Adrenal gland (tissue), 9 donors: ENCODE measurements at regions not wholly inside any gene's neighbourhood (a gene's known extent, or its start where the extent isn't known, plus 50 kb on each side); places are given as distances from the start of the nearest gene placed in this dataset.

Experiments
- DNase-seq, 7 donors: peaks; one replicate each; pipeline ENCODE4 v3.0.0-alpha.2; 2019 to 2020
- H3K27ac ChIP-seq, 5 donors: fragments of 200-600 bp; sonication (generic) in 4 of 5; 1 replicate in 3 of 5; 2 replicates in 2 of 5; pipeline versions ENCODE4 v1.5.1 to v1.8.0; 2016 to 2020; ENCODE audit warnings: mild to moderate bottlenecking in 1 of 5
- H3K27me3 ChIP-seq: fragments of 200-600 bp; 2 replicates; pipeline ENCODE4 v1.8.0; 2021
- H3K36me3 ChIP-seq, 2 donors: fragments of 200-600 bp; replicated peaks in 1 of 2; 1 replicate in 1 of 2; 2 replicates in 1 of 2; pipeline versions ENCODE4 v1.5.1 to v1.8.0; 2018 to 2022
- H3K4me1 ChIP-seq, 2 donors: fragments of 200-600 bp; replicated peaks in 1 of 2; 1 replicate in 1 of 2; 2 replicates in 1 of 2; pipeline versions ENCODE4 v1.5.1 to v1.8.0; 2018 to 2021
- H3K4me3 ChIP-seq, 4 donors: fragments of 200-600 bp; sonication (generic) in 3 of 4; one replicate each; pipeline ENCODE4 v1.5.1; 2016 to 2018
- H3K9me3 ChIP-seq, 3 donors: fragments of 200-600 bp; sonication (generic) in 1 of 3; replicated peaks in 1 of 3; 1 replicate in 2 of 3; 2 replicates in 1 of 3; pipeline versions ENCODE4 v1.5.1 to v1.8.0; 2016 to 2021
- POLR2A ChIP-seq, 2 donors: fragments of 450-650 bp; IDR thresholded peaks; one replicate each; pipeline ENCODE4 v1.6.1; 2017; ENCODE audit warnings: antibody characterized with exemption in 2 of 2, mild to moderate bottlenecking in 2 of 2, moderate library complexity in 1 of 2
- WGBS, 4 donors: extraction: QIAGEN DNeasy Blood & Tissue Kit in 2 of 4; methylation state at CpG; one replicate each; pipeline versions ENCODE4 v1.1.5 to v1.1.7; 2013 to 2017; 5-methylcytosine and 5-hydroxymethylcytosine counted together
- intact Hi-C, 2 donors: fragments of 100-400 bp; cut with DNase I; formaldehyde crosslinking; loops; one replicate each; pipeline versions ENCODE4 v1.14.1 to v1.15.0; 2022 to 2023
- TF ChIP-seq, protein P1 (sequence below), 6 experiments: fragments of 450-650 bp in 4 of 6; fragments of 200-600 bp in 2 of 6; sonication (generic) in 1 of 6; IDR thresholded peaks; 1 replicate in 5 of 6; 2 replicates in 1 of 6; pipeline versions ENCODE4 v1.5.1 to v1.8.0; 2016 to 2021; ENCODE audit warnings: antibody characterized with exemption in 6 of 6, mild to moderate bottlenecking in 2 of 6, moderate library complexity in 1 of 6
- donor health status: healthy with polysubstance abuse.
- donor health status: Bipolar disorder and iron deficiency.
- donor health status: DM: yes; HTN: yes; CAD: no.
- donor health status: DM: no; HTN: no; CAD: no.
- donor health status: DM: no; HTN: no; CAD: no.

DNA sequence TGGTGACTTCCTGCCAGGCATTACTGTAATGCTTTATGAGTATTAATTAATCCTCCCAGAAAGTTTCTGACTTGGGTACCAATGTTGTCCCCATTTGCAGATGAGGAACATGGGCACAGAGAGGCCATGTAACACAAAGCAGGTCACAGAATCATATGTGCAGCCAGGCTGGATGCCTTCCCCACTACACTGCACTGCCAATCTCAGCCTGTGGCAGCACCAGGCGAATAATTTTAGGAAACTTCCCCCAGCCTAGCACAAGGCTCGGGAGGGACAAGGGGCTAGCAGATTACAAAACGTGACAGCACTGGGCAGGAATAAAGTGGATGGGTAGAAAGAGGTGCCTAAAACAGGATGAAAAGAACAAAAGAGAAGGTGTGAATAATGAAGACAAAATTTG, 331.7 kb upstream of the PROX1 start:
- no peak for TF ChIP-seq POLR2A (IDR thresholded peaks at IDR 0.05)
- TF ChIP-seq, protein P1, sequence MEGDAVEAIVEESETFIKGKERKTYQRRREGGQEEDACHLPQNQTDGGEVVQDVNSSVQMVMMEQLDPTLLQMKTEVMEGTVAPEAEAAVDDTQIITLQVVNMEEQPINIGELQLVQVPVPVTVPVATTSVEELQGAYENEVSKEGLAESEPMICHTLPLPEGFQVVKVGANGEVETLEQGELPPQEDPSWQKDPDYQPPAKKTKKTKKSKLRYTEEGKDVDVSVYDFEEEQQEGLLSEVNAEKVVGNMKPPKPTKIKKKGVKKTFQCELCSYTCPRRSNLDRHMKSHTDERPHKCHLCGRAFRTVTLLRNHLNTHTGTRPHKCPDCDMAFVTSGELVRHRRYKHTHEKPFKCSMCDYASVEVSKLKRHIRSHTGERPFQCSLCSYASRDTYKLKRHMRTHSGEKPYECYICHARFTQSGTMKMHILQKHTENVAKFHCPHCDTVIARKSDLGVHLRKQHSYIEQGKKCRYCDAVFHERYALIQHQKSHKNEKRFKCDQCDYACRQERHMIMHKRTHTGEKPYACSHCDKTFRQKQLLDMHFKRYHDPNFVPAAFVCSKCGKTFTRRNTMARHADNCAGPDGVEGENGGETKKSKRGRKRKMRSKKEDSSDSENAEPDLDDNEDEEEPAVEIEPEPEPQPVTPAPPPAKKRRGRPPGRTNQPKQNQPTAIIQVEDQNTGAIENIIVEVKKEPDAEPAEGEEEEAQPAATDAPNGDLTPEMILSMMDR (IDR thresholded peaks at IDR 0.05) = no peak
- no peaks in the 10 kb centered on the region for H3K36me3 ChIP-seq
- DNase-seq = no peak
- H3K4me1 ChIP-seq = no peaks in the 10 kb centered on the region
- intact Hi-C loops = no loop called here
- H3K4me3 ChIP-seq = no peak overlapping the region
- H3K9me3 ChIP-seq = no peaks in the 10 kb centered on the region
- H3K27ac ChIP-seq = no peak overlapping the region
- H3K27me3 ChIP-seq = no peaks in the 10 kb centered on the region
- WGBS, 4 donors = 59 to 70% (median 69%) methylated on average over 3 of the region's 3 CpGs

DNA sequence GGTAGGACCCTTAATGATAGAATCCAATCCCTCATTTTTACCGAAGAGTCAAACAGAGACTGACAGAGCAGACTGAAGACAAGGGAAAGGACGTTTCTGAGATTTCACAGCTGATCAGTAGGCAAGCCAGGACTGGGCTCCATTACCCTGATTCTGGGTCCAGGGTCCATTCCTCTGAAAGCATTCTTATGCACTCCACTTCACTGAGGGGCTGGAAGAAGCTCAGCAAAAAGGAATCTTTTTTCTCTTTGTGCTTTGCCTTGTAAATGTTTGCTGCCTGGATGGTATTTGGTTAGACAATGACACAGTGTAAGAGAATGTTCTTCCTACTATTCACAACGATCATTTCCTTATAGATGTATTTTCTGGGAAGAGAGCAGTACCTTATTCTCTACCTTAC, 331.3 kb upstream of the PROX1 start:
- no peak for DNase-seq
- no peaks in the 10 kb centered on the region for H3K9me3 ChIP-seq
- no peak overlapping the region for H3K4me3 ChIP-seq
- no peak overlapping the region for H3K27ac ChIP-seq
- TF ChIP-seq, protein P1 (IDR thresholded peaks at IDR 0.05) = no peak
- no peak for TF ChIP-seq POLR2A (IDR thresholded peaks at IDR 0.05)
- WGBS, 4 donors = 59 to 65% (median 65%) methylated on average over 3 of the region's 3 CpGs
- H3K4me1 ChIP-seq = no peaks in the 10 kb centered on the region
- H3K36me3 ChIP-seq = no peaks in the 10 kb centered on the region
- intact Hi-C loops = no loop called here
- no peaks in the 10 kb centered on the region for H3K27me3 ChIP-seq

DNA sequence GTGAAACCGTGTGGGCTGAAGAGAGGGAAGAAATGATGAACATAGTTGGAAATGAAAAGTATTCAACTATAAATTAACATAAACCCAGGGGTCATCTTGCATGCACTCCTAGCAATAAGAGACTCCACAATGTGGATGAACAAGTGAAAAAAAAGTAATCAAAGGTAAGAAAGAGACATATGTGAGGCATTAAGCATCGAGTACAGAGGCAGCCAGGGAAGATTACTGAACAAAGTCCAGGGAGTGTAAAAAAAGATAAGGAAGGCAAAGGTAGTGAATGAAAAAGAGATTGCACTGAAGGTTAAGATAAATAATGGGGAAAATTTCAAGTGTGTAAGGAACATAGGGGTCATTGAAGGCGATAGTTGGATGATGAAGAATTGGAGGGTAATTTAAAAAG, 330.8 kb upstream of the PROX1 start:
- TF ChIP-seq, protein P1 (IDR thresholded peaks at IDR 0.05) = no peak
- no peak for TF ChIP-seq POLR2A (IDR thresholded peaks at IDR 0.05)
- Histone ChIP-seq H3K9me3 (no peaks in the 10 kb centered on the region), H3K4me3 (no peak overlapping the region), H3K27me3 (no peaks in the 10 kb centered on the region), H3K4me1 (no peaks in the 10 kb centered on the region), H3K36me3 (no peaks in the 10 kb centered on the region), H3K27ac (no peak overlapping the region)
- no peak for DNase-seq
- intact Hi-C loops = no loop called here
- WGBS, 4 donors = 67 to 82% (median 76%) methylated on average over 3 of the region's 3 CpGs

DNA sequence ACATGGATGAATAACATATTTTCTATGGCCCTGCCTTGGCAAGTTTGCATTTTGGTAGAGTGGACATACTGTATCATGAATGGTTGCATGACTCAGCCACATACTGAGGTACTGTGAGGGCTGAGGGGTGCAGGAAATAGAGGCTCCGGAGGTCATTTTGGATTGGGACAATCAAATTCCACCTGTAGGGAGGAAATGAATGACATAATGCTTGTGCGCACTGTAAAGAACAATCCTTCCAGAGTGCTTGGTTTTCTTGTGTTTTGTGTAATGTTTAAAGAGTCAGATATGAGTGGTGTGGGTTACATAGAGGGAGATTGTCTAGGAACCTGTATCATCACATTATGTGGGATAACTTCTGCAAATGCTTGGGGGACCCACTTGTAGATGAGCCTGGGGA, 329.9 kb upstream of the PROX1 start:
- WGBS, 4 donors = 79 to 86% (median 82%) methylated on average over 2 of the region's 2 CpGs
- H3K9me3 ChIP-seq = no peaks in the 10 kb centered on the region
- no peak overlapping the region for H3K27ac ChIP-seq
- H3K27me3 ChIP-seq = no peaks in the 10 kb centered on the region
- DNase-seq = no peak
- TF ChIP-seq POLR2A (IDR thresholded peaks at IDR 0.05) = no peak
- TF ChIP-seq, protein P1 (IDR thresholded peaks at IDR 0.05) = no peak
- intact Hi-C loops = no loop called here
- H3K4me1 ChIP-seq = no peaks in the 10 kb centered on the region
- no peak overlapping the region for H3K4me3 ChIP-seq
- H3K36me3 ChIP-seq = no peaks in the 10 kb centered on the region
